HG03095 (cell line): ENCODE measurements at regions not wholly inside any gene's neighbourhood (a gene's known extent, or its start where the extent isn't known, plus 50 kb on each side); places are given as distances from the start of the nearest gene placed in this dataset.

Experiments used
- ATAC-seq: cut with Tn5 transposase; IDR thresholded peaks from one replicate; pipeline ENCODE4 v1.9.1; 2021; ENCODE audit warnings: moderate library complexity; ENCODE audit not compliant: unreplicated experiment

GRCh38 chr3:177590826-177591225 is 393.5 kb upstream of the TBL1XR1 start:
- no peak for ATAC-seq

- ATAC-seq, result peak; percentile 82
These were observed 394.1 kb upstream of the TBL1XR1 start for GRCh38 chr3:177591379-177591778.

GRCh38 chr3:177594096-177594495 is 396.8 kb upstream of the TBL1XR1 start:
- ATAC-seq, result no peak

GRCh38 chr3:177595530-177596188 is 398.4 kb upstream of the TBL1XR1 start:
- no peak for ATAC-seq

GRCh38 chr3:177596248-177596815 is 399.1 kb upstream of the TBL1XR1 start:
- no peak for ATAC-seq

- no peak for ATAC-seq
These were observed 399.6 kb upstream of the TBL1XR1 start for GRCh38 chr3:177596816-177597271.

- peak; percentile 82 for ATAC-seq
These were observed 400.2 kb upstream of the TBL1XR1 start for GRCh38 chr3:177597311-177598096.

GRCh38 chr3:177598097-177598833 is 401.0 kb upstream of the TBL1XR1 start:
- no peak for ATAC-seq

GRCh38 chr3:177599326-177599725 is 402.0 kb upstream of the TBL1XR1 start:
- no peak for ATAC-seq

GRCh38 chr3:177599837-177600236 is 402.6 kb upstream of the TBL1XR1 start:
- no peak for ATAC-seq

GRCh38 chr3:177600411-177600810 is 403.1 kb upstream of the TBL1XR1 start:
- ATAC-seq, result no peak

GRCh38 chr3:177601152-177601551 is 403.9 kb upstream of the TBL1XR1 start:
- no peak for ATAC-seq

GRCh38 chr3:177602601-177603147 is 405.4 kb upstream of the TBL1XR1 start:
- ATAC-seq, result no peak

GRCh38 chr3:177603148-177603603 is 405.9 kb upstream of the TBL1XR1 start:
- ATAC-seq, result no peak

- ATAC-seq, result no peak
These were observed 406.9 kb upstream of the TBL1XR1 start for GRCh38 chr3:177604181-177604580.

GRCh38 chr3:177606891-177607290 is 409.6 kb upstream of the TBL1XR1 start:
- ATAC-seq, result no peak

- no peak for ATAC-seq
These were observed 410.3 kb upstream of the TBL1XR1 start for GRCh38 chr3:177607589-177607988.

GRCh38 chr3:177608443-177608842 is 411.2 kb upstream of the TBL1XR1 start:
- ATAC-seq, result no peak

- ATAC-seq, result no peak
These were observed 412.3 kb upstream of the TBL1XR1 start for GRCh38 chr3:177609613-177610012.

GRCh38 chr3:177610262-177610661 is 413.0 kb upstream of the TBL1XR1 start:
- no peak for ATAC-seq
